Epidermal melanocyte (primary cell): ENCODE measurements at regions not wholly inside any gene's neighbourhood (a gene's known extent, or its start where the extent isn't known, plus 50 kb on each side); places are given as distances from the start of the nearest gene placed in this dataset.

Source experiments
- DNase-seq: peaks from one replicate; pipeline ENCODE4 v3.0.0; 2011; ENCODE audit warnings: low spot score; ENCODE audit not compliant: insufficient read length

DNA sequence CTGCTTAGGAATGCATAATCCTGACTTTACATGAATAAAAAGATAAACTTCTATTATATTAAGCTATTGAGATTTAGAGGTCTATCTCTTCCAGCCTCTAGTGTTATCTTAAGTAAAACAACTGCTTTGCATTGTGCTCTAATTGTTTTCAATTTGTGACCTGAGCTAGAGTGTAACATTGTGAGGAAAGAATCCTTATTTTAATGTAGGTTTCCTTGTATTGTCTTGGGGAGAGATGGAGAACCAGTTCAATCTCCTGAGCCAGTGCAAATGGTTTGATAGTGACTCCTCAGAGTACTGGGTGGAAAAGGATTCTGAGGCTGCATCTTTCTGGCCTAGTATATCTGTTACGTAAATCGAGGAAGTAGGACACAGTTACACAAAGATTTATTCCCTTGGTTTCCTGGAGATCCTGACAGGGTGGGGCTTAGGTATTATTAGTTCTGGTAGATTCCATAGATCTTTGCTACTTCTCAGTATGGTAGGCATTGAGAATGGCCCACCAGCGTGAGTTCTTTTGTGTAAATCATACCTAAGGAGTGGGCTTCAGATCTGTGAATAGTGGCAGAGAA is 683.5 kb upstream of the CCDC179 start:
- no peak for DNase-seq

DNA sequence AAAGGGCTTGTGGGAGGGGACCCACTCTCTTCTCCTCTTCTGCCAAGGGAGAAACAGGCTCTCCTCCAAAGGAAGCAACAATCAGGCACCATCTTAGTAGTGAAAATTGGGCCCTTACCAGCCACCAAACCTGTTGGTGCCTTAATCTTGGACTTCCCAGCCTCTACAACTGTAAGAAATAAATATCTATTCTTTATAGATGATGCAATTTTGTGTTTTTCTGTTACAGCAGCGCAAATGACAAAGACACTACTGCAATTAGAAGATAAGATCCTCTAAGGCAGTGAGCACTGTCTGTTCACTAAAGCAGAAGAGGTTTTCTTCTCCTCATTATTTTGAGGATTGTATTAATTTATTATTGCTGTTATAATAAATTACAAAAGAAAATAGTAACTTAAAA is 691.4 kb upstream of the CCDC179 start:
- DNase-seq = no peak

DNA sequence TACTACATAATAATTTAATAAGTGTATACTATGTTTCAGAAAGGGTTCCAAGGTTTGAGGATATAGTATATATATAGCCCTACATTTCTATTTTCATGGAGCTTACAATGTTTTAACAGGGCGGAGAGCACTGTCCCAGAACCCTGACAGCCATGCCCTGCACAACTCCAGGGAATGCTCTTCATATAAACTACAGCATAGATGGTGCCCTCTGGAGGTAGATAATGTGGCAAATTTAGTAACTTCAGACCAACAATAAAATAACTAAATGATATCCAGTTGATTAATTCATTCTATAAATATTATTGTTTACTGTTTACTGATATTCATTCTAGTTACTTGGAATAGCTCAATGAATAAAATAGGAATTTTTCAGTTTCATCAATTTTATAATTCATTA is 693.7 kb upstream of the CCDC179 start:
- no peak for DNase-seq

DNA sequence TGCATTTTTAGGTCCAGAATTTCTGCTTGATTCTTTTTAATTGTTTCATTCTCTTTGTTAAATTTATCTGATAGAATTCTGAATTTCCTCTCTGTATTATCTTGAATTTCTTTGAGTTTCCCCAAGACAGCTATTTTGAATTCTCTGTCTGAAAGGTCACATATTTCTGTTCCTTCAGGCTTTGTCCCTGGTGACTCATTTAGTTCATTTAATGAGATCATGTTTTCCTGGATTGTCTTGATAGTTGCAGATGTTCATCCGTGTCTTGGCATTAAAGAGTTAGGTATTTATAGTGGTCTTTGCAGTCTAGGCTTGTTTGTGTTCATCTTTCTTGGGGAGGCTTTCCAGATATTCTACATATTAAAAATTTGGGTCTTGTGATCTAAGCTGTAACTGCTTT is 694.8 kb upstream of the CCDC179 start:
- DNase-seq = no peak

DNA sequence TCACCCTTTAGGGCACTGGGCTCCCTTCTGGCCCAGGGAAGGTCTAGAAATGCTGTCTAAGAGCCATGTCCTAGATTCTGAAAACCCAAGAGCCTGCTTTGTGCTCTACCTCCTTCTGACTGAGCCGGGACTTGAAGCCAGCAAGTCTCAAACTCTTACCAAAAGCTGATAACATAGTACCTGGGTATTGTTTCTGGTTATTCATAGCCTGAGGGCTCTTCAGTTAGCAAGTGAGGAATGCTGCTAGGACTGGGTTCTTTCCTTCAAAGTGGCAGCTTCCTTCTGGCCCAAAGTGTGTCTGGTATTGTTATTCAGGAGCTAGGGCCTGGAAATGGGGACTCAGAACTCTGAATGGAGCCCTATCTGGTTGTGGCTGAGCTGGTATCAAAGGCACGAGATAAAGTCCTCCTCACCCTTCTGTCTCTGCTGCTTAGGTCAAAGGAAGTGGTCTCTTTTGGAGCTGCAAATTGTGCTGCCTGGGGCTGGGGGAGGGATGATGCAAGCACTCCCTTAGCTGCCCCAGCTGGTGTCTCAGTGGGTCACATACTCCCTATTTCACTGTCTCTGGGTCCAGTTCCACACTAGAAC is 696.0 kb upstream of the CCDC179 start:
- DNase-seq = no peak

DNA sequence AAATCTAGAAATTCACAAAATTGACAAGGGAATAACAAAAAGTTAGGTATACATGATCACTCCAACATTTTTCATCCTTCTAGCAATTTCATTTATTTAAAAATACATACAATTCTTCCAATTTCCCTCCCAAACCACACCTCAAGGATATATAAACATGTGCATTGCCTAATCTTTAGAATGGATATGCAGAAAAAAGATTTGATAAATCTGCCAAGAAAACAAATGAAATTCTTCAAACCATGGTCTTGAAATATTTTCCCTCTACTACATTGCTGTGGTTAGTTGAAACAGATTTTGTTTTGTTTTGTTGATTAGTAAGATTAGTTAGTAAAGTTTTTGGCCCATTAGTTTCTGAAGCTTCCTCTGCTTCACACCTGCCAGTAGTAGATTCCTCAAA is 703.3 kb upstream of the CCDC179 start:
- no peak for DNase-seq

DNA sequence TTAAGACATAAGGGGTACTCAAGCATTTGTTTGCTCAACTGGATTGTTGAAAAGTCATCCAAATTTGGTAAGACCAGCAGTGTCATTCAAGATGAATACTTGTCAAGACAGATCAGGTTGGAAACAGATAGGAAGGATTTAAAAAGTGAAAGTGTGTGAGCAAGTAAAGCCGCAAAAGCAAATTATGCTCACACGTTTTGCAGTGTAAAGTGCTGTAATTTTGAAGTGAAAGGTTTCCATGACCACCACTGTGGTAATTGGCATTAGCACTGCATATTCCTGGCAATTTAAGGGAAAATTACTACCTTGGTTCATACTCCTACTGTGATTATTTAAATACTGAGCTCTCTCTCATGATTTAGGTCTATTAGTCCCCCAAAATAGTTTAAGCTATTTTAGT is 704.1 kb upstream of the CCDC179 start:
- no peak for DNase-seq

DNA sequence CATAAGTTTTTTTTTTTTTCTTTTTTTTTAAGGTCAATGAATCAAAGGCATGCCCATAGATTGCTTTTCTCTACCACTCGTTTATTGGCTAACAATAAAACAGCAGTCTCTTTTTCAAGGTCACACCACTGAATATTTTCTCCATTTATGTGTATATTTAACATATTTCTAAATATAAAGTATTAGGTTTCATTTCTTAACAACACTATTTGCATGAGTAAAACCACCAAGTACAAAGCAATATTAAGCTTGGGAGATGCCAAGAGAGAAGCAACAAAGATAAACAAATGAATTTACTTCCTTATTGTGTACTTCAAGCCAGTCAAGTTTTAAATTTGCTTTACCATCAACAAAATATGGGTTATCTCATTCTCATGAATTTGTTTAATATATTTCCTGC is 708.9 kb upstream of the CCDC179 start:
- DNase-seq = no peak

DNA sequence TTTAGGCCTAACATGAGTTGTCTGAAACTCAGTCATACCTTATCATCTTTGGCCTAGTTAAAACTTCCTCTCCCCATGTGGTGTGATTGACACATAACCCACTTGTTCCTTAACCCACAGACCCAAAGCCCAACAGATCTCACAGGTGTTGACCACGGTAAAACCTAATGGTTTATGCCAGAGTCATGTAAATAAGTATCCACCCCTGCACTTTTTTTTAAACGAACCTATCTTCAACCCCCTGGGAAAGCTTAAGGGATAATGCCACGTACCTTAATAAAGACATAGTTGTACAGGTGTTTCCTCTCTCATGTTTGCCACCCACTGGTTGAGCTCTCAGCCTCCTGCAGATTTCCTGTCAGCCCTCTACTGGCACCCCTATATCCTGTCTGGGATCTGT is 709.3 kb upstream of the CCDC179 start:
- DNase-seq = no peak

DNA sequence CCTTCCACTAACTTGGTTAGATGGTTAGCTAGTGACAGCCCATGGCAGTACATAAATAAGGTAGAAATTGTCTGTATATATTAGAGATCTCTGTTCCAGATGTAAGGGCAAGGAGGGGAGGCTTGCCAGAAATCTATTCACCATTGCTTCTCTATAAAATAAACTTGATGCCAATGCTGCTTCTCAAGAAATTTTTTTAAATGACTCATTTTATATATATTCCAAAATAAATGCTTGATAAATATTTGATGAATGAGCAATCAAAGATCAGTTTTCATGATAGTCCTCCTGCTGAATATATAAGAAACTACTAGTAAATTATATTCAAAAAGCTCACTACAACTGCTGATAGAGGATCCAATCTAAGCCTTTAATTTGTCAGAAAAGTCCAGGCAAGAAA is 710.6 kb upstream of the CCDC179 start:
- DNase-seq = no peak

DNA sequence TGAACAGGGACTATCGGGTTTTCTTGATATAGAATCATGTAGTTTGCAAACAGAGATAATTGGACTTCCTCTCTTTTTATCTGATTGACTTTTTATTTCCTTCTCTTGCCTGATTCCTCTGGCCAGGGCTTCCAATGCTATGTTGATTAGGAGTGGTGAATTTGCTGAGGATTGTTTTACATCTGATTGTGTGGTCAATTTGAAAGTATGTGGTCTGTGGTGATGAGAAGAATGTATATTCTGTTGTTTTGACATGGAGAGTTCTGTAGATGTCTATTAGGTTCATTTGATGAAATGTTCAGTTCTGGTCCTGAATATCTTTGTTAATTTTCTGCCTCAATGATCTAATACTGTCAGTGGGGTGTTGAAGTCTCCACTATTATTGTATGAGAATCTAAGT is 713.2 kb upstream of the CCDC179 start:
- DNase-seq = no peak

DNA sequence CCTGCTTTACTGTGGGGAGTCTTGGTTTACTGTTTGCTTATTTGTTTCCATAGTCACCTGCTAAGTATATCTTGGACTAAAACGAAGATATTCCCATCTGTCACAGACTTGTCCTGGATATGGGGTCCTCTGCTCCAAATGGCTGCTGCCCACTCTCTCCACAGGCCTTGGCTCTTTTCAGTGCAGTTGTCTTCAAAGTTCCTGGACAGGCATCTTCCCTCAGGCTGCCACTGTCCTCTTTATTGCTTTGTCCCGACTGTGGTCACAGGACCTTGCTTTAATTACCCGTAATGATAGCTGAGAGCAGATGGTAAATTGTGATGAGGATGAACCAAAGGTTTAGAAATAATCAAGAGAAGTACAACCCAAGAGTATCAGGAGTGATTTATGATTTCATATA is 713.9 kb upstream of the CCDC179 start:
- no peak for DNase-seq

DNA sequence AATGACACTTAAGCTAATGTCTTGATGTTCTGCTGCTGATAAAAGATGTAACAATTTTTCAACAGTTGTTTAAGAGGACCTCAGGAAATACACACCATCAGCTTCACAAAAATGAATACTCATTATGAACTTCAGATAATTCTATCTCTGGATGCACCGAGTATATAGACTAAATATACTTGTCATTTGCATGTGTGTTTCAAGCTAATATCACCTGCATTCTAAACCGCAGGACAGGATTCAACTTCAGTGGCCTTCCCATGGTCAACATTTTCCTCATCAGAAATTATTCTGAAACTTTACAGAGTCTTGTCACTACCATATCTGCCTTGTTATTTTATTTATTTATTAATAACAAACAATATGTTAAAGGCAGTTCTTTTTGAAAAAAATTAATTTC is 717.0 kb upstream of the CCDC179 start:
- no peak for DNase-seq

DNA sequence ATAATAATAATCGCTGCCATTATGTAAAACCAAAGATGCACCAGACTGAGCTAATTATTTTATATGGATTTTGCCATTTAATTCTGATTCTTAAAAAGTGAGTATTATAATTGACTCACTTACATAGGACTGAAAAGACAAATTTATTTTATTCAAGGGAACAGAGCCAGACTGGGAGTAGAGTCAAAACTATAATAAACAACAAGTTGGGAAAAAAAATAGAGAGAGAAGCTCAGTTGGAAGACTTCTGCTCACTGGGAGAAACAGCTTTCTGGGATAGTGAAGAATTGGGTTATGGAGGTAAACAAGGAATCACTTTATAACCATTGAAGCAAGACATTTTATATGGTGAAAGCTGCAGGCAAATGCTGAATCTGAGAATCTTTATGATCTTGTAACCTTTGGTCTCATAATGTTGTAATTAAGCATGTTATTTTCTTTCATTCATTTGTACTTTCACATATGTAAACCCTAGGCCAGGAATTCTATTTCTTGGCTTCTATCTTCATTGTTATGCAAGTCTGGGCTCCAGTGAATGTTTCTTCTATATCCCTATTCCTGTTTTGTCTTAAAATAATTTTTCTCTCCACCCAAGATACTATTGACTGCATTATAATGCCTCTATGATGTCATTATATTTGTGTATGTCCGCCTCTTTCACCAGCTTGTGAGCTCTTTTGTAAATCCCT is 725.3 kb upstream of the CCDC179 start:
- no peak for DNase-seq

DNA sequence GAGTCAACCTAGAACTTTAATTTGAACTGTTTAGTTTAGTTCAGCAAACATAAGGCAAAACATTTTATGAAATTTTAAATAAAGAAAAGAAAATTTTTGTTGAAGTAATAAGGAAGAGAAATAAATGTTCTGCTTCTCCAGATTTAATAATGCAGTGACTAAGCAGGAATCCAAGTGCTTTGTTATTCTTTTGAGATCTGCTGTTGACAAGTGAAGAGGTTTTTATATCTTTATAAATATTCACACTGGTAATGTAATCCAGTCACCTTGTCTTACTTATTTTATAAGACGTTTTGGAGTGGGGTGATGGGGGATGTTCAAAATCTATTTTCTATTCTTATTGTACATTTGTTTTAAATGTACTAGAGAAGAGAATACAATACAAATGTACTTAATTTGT is 725.9 kb upstream of the CCDC179 start:
- DNase-seq = no peak

DNA sequence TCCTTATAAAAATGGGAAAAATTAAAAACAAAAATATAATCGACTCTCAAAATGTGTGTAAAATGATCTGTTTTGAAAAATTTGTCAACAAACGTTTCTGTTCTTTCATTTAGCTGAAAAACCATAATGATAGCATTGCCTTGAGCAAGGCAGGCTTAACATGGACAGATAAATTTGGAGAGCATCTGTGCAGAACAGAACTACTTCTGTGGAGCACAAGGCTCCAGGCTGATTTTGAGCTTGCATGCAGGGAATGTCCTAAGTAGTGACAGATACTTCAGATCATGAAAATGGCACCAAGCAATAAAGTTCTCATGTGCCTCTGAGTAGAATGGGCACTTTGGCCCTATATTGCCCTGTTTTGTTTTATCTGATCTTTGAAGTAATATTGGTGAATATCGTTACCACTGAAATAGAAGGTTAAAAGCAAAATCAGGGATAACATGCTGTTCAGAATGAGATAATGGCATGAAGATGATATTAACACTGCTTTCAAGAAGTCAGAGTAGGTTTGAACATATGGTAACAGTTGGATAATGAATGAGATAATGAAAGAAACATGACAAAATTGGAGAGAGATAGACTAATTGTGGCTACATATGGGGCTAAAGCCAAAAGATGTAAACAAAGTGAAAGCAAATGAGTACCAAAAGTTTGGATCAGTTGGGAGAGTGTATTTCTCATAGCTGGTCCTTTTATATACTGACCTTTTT is 730.5 kb upstream of the CCDC179 start:
- no peak for DNase-seq

DNA sequence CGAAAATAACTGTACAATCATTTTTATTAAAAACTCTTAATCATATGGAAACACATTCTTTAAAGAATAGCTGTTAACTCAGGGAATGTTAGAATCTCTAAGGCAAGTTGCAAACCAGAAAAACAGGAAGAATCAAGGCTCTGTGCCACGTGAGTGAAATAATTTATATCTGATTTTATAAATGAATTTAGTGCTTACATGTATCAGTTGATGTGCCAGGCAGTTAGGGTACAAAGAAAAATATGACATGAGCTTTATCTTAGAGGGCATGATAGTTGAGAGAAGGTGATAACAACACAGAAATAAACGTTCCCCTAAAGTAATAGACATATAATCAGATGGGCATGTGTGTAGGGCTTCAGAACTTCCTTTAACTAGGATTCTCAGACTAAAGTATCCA is 734.5 kb upstream of the CCDC179 start:
- no peak for DNase-seq

DNA sequence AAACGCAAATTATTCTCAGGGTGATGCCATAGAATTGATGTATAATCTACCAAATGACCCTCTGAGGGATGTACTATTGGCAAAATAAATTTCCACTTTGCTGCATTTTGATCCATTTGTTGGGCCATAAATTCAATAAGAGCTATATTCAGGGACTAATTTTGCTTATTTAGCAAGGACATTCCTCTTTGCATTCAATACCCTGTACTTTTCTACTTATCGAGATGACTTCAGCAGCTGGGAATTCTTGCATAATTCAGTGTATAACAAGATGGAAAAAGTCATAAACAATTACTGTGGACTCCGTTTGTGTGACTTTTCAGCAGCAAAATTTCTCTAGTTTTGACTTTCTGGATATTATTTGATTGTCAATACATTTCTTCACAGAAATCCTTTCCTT is 744.7 kb upstream of the CCDC179 start:
- DNase-seq = no peak

DNA sequence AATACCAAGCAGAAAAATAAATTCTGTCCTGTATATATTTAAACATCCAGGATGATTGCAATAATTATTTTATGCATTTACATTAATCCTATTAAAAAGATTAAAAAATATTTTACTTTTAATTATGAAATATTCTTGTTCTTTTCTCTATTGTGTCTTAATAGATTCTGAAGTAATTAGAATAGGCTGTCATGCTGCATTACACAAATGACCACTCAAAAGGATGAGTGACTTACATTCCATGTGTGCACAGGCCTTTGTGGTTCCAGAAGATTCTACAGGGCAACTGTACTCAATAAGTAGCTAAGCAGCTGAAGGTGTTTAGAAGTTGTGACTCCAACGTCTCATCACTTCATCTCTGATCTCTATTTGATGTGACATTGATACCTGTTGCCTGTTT is 745.9 kb upstream of the CCDC179 start:
- no peak for DNase-seq

DNA sequence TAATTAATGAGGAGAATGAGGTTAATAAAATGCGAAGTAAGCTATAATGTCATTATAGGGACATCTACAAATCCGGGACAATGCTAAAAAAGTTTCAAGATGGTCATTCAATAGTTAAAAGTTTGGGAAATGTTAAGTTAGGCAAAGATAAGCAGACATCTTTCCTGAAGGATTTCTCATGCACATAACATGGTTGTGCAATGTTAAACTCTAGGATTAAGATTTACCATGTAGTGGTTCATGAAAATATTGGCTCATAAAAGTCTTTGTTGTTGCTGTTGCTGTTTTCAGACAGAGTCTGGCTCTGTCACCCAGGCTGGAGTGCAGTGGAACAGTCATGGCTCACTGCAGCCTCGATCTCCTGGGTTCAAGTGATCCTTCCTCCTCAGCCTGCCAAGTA is 751.5 kb upstream of the CCDC179 start:
- no peak for DNase-seq

DNA sequence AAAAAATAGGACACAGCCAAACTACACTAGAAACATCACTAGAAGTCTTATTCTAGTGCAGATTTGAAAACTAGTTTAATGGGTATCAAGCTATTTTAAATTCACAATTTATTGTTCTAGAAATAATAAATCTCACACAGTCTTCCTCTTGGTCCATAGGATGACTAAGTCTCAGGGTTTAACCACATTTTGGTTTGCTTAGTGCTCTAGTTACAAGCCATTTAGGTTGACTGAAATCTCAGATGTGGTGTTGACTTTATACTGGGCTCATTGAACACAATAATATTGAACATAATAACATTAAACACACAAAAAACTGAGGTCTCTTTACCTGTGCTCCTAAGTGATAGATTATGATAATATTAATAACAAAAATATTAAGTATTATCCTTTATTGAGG is 760.3 kb upstream of the CCDC179 start:
- DNase-seq = no peak

DNA sequence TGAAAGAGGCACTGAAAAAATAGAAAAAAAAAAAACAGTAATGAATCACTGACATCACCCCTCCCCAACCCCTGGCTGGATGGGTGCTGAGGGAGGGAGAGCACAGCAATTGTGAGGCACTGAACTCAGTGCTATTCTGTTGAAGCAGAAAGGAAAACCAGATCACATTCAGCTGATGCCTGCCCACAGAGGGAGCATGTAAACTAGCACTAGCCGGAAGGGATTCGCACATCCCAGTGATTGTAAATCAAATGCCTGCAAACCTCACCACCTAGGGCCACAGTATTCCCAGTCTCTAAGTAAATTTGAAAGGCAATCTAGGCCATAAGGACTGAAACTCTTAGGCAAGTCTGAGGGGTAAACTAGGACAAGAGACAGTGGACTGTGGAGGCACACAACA is 772.0 kb upstream of the CCDC179 start:
- DNase-seq = no peak

DNA sequence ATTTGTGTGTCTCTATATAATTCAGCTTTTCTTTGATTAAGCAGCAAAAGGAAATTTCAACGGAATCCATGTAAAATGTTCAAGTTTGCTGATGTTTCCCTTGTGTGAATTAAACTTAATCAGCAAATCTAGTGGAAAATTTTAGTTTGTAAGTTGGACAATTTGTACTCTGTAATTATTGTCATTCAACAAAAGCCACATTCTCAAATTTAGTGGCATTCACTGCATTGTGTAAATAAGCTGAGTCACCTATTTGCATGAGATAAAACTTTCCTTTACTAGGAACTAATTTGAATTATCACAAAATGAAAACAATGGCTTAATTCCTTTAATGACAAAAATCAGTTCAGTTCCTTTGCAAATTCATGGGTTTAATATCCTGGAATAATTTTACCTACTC is 784.2 kb upstream of the CCDC179 start:
- no peak for DNase-seq
